HepG2 (cell line): ENCODE measurements at regions not wholly inside any gene's neighbourhood (a gene's known extent, or its start where the extent isn't known, plus 50 kb on each side); places are given as distances from the start of the nearest gene placed in this dataset.

Experiments used
- RAD21 ChIP-seq: fragments of 450-650 bp; formaldehyde crosslinking; IDR thresholded peaks from 2 replicates; pipeline ENCODE4 v1.5.0; 2020; ENCODE audit warnings: mild to moderate bottlenecking
- SRSF9 ChIP-seq: fragments of 200-400 bp; formaldehyde crosslinking; IDR thresholded peaks from 2 replicates; pipeline ENCODE4 v1.6.1; 2018; ENCODE audit warnings: borderline replicate concordance, mild to moderate bottlenecking, low read depth, low read length; ENCODE audit not compliant: insufficient read depth, poor library complexity, severe bottlenecking
- YY1 ChIP-seq: IDR thresholded peaks from 2 replicates; pipeline ENCODE4 v1.6.1; 2011; ENCODE audit warnings: low read length, low read depth, moderate library complexity, mild to moderate bottlenecking; ENCODE audit not compliant: insufficient read depth, insufficient replicate concordance

- TF ChIP-seq RAD21 (CRISPR knock-in tag) (no peak), YY1 (no peak), SRSF9 (no peak)
Measured at GRCh38 chr7:46450425-46450824, 529.4 kb upstream of the IGFBP3 start.
